CD4-positive, alpha-beta T cell treated with Interleukin-6 at 100 ng/mL for 8 hours (primary cell): ENCODE measurements at regions not wholly inside any gene's neighbourhood (a gene's known extent, or its start where the extent isn't known, plus 50 kb on each side); places are given as distances from the start of the nearest gene placed in this dataset.

Experiments
- DNase-seq: peaks from one replicate; pipeline ENCODE4 v3.0.0-alpha.2; 2020; ENCODE audit warnings: mixed read lengths, low spot score

- DNase-seq = no peak
Observed at GRCh38 chr3:106217745-106218144, 348.9 kb upstream of the CBLB start.

DNA sequence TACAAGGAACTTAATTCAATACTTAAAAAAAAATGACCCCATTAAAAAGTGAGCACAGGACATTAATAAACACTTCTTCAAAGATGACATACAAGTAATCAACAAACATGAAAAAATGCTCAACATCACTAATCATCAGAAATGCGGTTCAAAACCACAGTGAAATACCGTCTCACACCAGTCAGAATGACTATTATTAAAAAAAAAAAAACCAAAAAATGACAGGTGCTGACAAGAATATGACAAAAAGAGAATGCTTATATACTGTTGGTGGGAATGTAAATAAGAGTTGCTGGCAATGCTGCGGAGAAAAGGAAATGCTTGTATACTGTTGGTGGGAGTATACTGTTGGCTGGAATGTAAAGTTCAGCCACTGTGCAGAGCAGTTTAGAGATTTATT lies 358.3 kb upstream of the CBLB start:
- no peak for DNase-seq

DNA sequence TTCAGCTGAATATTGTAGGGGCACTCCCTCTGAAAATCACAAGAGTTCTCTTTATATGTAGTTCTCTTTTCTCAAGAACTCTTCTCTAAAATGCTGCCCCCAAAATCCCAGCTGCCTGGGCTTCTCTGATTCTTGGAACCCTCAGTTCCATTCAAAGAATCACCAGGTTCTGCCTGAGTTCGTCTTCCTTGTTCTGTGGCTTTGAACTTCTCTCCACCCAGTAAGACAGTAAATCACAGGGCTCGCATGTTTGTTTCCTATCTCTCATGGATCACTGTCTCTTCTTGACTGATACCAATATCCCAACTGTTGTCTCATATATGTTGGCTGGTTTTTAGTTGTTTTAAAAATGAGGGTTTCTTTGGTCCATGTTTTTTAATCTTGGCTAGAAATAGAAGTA lies 359.5 kb upstream of the CBLB start:
- no peak for DNase-seq

- DNase-seq = no peak
Observed at GRCh38 chr3:106229495-106230278, 360.9 kb upstream of the CBLB start.

GRCh38 chr3:106231086-106231485 lies 362.3 kb upstream of the CBLB start:
- DNase-seq = no peak

- no peak for DNase-seq
Observed at GRCh38 chr3:106232956-106233355, 364.1 kb upstream of the CBLB start.

- no peak for DNase-seq
Observed at GRCh38 chr3:106239195-106239697, 370.4 kb upstream of the CBLB start.

DNA sequence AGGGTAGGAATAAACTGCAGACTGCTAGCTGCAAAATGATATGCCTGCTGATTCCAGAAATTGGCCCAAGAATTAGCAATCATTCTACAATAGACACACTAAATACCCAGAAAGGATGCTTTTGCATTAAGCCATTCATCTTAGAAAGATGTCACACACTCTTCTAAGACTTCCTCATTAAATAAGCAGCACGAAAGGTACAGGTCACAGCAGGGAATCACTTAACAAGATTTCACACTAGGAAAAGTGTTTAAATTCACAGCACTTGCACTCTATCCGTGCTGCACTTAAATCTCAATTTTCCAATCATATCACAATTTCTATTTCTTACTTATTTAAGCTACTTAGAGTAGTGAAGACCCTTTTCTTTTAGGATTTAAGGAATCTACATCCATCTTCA lies 372.8 kb upstream of the CBLB start:
- no peak for DNase-seq

- DNase-seq = no peak
Observed at GRCh38 chr3:106242781-106243180, 374.0 kb upstream of the CBLB start.

DNA sequence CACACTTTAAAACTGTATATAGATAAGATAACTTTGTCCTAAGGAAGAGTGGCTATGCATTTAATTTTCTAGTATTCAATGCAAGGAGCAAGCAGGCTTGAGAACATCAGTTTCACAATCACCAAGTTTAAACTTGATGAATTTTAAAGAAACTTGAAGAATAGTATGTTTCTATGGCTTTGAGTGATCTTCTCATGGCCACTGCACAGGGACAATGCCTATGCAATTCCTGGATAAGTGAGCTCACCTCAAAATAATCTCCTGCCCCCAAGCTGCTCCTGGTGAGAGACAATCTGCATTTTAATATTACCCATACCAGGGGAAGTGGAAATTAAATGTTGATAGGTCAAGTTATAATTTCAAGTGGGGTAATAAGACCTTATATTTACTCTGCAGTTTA lies 376.6 kb upstream of the CBLB start:
- no peak for DNase-seq

DNA sequence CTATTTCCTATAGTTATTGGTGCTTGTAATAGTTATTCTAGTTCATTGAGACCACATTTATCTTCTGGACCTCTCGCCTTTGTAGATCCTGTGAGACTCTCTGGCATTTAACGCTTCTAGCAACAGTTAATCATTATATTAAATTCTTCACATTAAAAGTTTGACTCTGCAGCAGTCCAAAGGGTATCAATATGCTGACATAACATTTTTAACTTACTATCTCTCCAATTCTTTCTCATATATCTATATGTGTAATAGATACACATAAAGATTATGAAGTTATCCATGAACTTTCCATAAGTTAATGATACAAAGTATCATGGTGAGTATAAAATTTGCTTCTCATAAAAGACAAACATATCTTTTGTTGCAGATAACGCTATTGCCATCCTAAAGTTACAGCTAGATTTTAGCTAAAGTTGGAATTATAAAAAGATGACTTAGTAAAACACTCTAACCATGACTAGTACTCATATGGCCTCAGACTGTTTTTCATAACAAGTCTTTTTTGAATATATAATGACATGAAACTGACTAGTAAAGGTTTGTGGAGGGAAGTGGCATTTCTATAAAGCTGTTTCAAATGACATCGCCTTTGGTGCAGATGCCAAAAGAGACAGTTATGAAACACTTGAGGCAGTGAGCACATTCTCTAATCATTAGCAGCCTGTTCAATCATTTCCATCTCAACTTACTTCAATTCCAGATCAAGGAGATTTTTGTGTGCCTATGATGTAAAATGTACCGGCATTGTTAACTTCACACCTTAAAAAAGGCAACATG lies 379.3 kb upstream of the CBLB start:
- no peak for DNase-seq

DNA sequence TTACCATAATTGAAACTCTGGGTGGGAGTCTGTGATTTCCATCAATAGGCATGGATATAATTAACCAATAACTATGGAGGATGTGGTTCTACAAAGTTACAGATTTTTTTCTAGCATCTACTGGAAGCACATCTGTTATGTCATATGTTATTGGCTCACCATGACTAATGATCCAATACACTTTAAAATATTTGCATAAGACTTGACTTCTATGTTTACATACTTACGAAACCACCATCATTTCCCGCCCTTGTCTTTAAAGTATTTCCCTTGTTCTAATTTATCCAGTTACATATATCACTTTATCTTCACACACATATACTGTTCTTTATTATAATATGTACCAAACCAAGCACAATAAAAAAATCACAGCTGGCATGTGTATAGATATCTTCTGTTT lies 380.3 kb upstream of the CBLB start:
- DNase-seq = no peak

GRCh38 chr3:106249981-106250380 lies 381.2 kb upstream of the CBLB start:
- DNase-seq = no peak

- DNase-seq = no peak
Observed at GRCh38 chr3:106251160-106251892, 382.5 kb upstream of the CBLB start.

DNA sequence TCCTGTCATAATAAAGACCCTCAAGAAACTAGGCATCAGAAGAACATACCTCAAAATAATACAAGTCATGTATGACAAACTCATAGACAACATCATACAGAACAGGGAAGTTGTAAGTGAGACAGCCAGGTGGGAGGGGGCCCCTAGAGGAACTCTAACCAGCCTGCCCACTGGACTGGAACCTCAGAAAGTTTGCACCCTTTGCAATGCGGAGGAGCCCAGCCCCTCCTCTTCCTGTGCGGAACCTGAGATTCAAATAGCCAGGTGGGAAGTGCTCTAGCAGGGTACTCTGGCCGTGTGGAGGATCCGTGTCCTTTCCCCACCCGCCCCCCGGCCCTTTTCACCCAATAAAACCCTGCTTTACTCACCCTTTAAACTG lies 387.0 kb upstream of the CBLB start:
- DNase-seq = no peak

DNA sequence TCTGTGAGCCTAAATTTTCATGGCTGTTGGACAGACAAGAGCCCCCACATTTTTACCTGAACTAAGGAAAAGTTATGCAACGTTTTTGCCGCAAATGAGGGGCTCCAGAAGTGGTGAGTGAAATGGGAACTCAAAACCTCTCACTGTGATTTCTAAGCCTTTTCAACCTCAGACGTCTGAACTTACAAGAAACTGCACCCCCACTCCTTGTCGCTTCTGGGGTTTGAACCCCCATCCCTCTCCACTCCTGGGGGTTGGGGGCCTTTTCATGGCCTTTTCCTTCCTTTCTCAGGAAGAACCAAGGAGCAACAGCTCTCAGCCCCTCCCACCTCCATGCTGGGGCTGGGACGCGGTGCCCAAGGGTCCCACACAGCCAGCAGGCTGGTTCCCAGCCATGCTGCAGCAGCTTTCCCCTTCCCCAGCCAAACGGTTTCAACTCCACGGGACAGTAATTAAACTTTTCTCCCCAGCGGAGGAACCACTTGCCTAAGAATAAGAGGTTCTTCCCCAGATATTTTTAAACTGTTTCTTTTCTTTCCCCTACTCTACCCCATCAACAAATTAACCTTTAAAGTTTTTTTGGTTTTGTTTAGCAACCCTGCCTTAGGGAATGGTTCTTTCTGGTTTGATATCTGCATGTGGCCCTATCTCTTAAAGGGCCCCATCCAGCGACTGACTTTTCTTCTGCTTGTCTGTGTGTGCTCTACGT lies 387.6 kb upstream of the CBLB start:
- no peak for DNase-seq

DNA sequence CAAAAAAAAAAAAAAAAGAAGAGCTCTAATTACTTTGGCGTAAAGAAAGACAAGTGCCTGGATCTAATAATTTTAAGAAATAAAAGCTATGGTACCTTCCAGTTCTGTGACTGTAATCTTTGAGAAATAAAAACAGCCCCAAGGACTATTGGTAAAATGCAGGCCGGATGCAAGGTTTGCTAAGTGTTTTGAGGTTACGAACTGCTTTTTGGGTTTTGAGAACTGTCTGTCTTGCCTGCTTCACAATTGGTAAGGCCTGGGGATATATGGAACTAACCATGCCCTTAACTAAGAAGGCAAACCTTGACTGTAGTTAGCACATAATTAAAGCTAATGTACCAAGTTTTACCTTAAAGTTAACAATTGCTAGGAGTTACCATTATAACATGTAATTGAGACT lies 388.4 kb upstream of the CBLB start:
- DNase-seq = no peak

GRCh38 chr3:106261396-106261795 lies 392.6 kb upstream of the CBLB start:
- no peak for DNase-seq

DNA sequence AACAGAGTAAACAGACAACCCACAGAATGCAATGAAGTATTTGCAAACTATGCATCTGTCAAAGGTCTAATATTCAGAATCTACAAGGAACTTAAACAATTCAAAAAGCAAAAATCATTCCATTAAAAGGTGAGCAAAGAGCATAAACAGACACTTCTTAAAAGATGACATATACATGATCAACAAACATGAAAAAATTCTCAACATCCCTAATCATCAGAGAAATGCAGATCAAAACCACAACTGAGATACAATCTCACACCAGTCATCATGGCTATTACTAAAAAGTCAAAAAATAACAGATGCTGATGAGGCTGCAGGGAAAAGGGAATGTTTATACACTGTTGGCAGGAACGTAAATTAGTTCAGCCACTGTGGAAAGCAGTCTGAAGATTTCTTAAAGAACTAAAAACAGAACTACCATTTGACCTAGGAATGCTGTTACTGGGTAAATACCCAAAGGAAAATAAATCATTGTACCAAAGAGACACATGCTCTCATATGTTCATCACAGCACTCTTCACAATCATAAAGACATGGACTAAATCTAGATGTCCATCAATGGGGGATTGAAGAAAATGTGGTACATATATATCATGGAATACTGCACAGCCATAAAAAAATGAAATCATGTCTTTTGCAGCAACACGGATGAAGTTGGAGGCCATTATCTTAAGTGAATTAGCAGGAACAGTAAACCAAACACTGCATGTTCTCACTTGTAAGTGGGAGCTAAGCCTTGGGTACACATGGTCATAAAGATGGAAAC lies 393.3 kb upstream of the CBLB start:
- no peak for DNase-seq

DNA sequence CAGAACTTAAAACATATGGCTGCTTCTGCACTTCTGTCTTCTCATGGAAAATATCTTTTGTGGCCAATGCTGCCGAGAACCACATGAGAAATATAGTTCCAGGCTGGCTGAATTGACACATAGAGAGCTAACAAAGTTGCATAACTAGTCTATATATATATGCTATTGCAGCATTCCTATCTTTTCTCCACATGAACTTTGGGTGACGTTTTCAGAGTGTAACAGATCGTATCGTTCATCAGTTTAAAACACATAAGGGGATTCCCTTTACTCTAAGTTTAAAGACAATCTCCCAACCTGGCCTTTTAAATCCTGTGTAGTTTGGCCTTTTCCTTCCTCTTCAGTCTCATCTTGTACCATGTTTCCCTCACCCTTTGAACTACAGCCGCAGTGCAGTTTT lies 394.2 kb upstream of the CBLB start:
- DNase-seq = no peak

DNA sequence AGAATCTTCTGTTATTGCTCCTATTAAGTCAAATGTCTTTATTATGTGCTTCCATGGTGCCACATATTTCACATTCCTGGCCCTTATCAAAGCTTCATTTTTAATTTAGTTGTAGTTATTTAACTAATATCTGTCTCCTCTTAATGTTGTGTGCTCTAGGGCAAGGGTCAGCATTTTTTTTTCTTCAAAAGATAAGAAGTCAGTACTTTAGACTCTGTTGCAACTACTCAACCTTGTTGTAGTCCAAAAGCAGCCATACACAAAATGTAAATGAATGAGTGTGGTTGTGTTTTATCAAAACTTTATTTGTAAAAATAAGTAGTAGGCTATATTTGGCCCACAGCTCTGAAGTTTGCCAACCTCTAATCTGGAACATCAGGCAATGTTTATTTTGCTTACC lies 394.7 kb upstream of the CBLB start:
- no peak for DNase-seq
